Heart left ventricle (tissue), 16 donors: ENCODE measurements at regions not wholly inside any gene's neighbourhood (a gene's known extent, or its start where the extent isn't known, plus 50 kb on each side); places are given as distances from the start of the nearest gene placed in this dataset.

ENCODE experiments used
- ATAC-seq, 4 donors: fragments of 200-7000 bp; cut with Tn5 transposase; one replicate each; pipeline ENCODE4 v1.9.1; 2020 to 2022; ENCODE audit warnings: moderate library complexity in 4 of 4, mild to moderate bottlenecking in 3 of 4, moderate number of reproducible peaks in 1 of 4
- DNase-seq, 5 donors: peaks; one replicate each; pipeline ENCODE4 v3.0.0-alpha.2; 2020
- H3K27ac ChIP-seq, 12 donors: fragments of 200-600 bp; sonication (generic) in 4 of 12; one replicate each; pipeline versions ENCODE4 v1.5.0 to v1.8.0; 2016 to 2022; ENCODE audit warnings: mild to moderate bottlenecking in 2 of 12
- H3K27me3 ChIP-seq, 9 donors: fragments of 200-600 bp; sonication (generic) in 2 of 9; one replicate each; pipeline versions ENCODE4 v1.5.1 to v1.8.0; 2016 to 2022; ENCODE audit warnings: mild to moderate bottlenecking in 3 of 9
- H3K36me3 ChIP-seq, 9 donors: fragments of 200-600 bp; sonication (generic) in 2 of 9; one replicate each; pipeline versions ENCODE4 v1.5.0 to v1.8.0; 2018 to 2022; ENCODE audit warnings: mild to moderate bottlenecking in 2 of 9
- H3K4me1 ChIP-seq, 12 donors: fragments of 200-600 bp; sonication (generic) in 4 of 12; one replicate each; pipeline versions ENCODE4 v1.5.0 to v1.8.0; 2016 to 2022; ENCODE audit warnings: mild to moderate bottlenecking in 3 of 12
- H3K4me3 ChIP-seq, 12 donors: fragments of 200-600 bp; sonication (generic) in 4 of 12; one replicate each; pipeline versions ENCODE4 v1.5.0 to v1.8.0; 2017 to 2022; ENCODE audit warnings: mild to moderate bottlenecking in 9 of 12, moderate library complexity in 4 of 12
- H3K9me3 ChIP-seq, 12 donors: fragments of 200-600 bp; sonication (generic) in 4 of 12; one replicate each; pipeline versions ENCODE4 v1.5.0 to v1.8.0; 2016 to 2022; ENCODE audit warnings: mild to moderate bottlenecking in 1 of 12
- POLR2A ChIP-seq, 2 donors: fragments of 450-650 bp; IDR thresholded peaks; one replicate each; pipeline ENCODE4 v1.6.1; 2017; ENCODE audit warnings: antibody characterized with exemption in 2 of 2, mild to moderate bottlenecking in 2 of 2, moderate library complexity in 2 of 2
- WGBS, 4 donors: extraction: QIAGEN DNeasy Blood & Tissue Kit in 2 of 4; methylation state at CpG; one replicate each; pipeline versions ENCODE4 v1.1.5 to v1.1.7; 2013 to 2018; 5-methylcytosine and 5-hydroxymethylcytosine counted together
- intact Hi-C, 10 donors: fragments of 100-400 bp; cut with DNase I; formaldehyde crosslinking; loops; one replicate each; pipeline versions ENCODE4 v1.11.1 to v1.14.2; 2022
- TF ChIP-seq, protein P1 (sequence below), 12 donors: fragments of 200-600 bp; sonication (generic) in 4 of 12; IDR thresholded peaks; one replicate each; pipeline versions ENCODE4 v1.5.0 to v1.8.0; 2018 to 2022; ENCODE audit warnings: antibody characterized with exemption in 12 of 12, mild to moderate bottlenecking in 5 of 12
- donor health status: ischemic (EF 13 %, LVEDD 7.1; RV severe dilation, severe dysfunction).
- donor health status: healthy with polysubstance abuse.
- donor health status: DM: no; HTN: yes; CAD: no.
- donor health status: DM: no; HTN: no; CAD: no.
- donor health status: ischemic (EF 25% LVEDD 6.9; RV normal size, moderate dysfunction).
- donor health status: ischemic (EF 25% LVEDD 5.7; RV mildly dilated, moderate dysfunction).
- donor health status: healthy.
- donor health status: DM: yes; HTN: yes; CAD: no.
- donor health status: ischemic (EF 35%, LVEDD 5.7; RV mildly dilated, moderate dysfunction).
- donor health status: nonischemic (EF 11% LVEDD 7.7; RV severe dilation, severe dysfunction).
- donor health status: DM: yes; HTN: yes; CAD: no.
- donor health status: PGD.
- donor health status: ischemic (EF 29% LVEDD 5.4; RV normal size, mild dysfunction).
- donor health status: nonischemic (EF 23%, LVEDD 6.1; RV moderate dilation, normal function).

DNA sequence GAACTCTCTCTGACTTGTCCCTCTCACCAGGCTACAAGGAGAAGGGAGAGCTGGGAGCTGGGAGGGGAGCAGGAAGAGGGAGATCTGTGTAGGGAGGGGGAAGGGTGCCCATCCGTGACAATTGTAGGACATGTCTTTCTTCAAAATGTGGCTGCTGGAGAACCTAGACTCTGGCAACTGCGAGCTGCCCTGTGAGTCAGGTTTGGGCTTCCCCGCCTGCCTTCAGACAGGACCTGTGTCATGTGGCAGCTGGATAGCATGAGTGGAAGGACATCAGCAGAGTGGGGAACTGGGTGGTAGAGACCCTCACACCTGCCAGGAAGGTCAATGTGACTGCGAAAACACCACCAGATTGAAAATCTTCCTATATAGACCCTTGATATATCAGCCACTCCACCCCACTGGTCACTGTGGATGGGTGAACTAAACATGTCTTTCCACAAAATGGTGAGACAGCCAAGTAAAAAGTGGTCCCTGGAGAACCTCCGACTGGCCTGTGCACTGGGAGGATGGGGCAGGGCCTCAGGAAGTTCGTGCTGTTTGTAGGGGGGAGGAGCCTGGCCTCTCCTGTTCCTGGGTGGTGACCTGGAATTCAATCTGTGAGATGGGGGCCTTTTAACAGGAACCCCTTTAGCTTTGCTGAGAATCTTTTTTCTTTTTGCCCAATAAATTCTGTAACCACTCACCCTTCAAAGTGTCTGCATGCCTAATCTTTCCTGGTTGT, 62.2 kb upstream of the CAPRIN2 start:
- no peaks in the 10 kb centered on the region for H3K9me3 ChIP-seq
- ATAC-seq (no peak), DNase-seq (no peak)
- TF ChIP-seq POLR2A (IDR thresholded peaks at IDR 0.05), result no peak
- TF ChIP-seq, protein P1, sequence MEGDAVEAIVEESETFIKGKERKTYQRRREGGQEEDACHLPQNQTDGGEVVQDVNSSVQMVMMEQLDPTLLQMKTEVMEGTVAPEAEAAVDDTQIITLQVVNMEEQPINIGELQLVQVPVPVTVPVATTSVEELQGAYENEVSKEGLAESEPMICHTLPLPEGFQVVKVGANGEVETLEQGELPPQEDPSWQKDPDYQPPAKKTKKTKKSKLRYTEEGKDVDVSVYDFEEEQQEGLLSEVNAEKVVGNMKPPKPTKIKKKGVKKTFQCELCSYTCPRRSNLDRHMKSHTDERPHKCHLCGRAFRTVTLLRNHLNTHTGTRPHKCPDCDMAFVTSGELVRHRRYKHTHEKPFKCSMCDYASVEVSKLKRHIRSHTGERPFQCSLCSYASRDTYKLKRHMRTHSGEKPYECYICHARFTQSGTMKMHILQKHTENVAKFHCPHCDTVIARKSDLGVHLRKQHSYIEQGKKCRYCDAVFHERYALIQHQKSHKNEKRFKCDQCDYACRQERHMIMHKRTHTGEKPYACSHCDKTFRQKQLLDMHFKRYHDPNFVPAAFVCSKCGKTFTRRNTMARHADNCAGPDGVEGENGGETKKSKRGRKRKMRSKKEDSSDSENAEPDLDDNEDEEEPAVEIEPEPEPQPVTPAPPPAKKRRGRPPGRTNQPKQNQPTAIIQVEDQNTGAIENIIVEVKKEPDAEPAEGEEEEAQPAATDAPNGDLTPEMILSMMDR (IDR thresholded peaks at IDR 0.05), result no peak
- H3K36me3 ChIP-seq, result no peaks in the 10 kb centered on the region
- WGBS, 4 donors, result 68 to 81% (median 73%) methylated on average over 6 of the region's 6 CpGs
- intact Hi-C loops, result loop anchor here in 1 of 10 donors (10.0 kb wide), 1 partner anchor 122 kb away; the partner anchor contains the start of gene IPO8
- no peak overlapping the region for H3K4me3 ChIP-seq
- peaks cover 0 to 7% (median 0%) of the 10 kb centered on the region in 9 donors for H3K27me3 ChIP-seq
- H3K4me1 ChIP-seq, result peaks cover 0 to 5% (median 0%) of the 10 kb centered on the region in 12 donors
- no peak overlapping the region for H3K27ac ChIP-seq

DNA sequence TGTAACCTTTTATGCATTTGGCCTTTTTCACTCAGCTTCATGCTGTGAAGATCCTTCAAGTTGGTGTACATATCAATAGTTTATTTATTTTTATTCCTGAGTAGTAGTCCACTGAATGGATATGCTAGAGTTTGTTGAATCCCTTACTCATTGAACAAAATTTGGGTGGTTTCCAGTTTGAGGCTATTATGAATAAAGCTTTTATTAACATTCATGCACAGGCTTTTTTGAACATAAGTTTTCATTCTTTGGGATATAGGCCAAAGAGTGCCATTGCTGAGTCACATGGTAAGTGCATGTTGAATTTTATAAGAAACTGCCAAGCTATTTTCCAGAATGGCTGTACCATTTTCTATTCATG, 59.5 kb upstream of the CAPRIN2 start:
- intact Hi-C loops, result loop anchor here in 1 of 10 donors (10.0 kb wide), 1 partner anchor 119 kb away; the partner anchor contains the start of gene IPO8
- no peak for TF ChIP-seq POLR2A (IDR thresholded peaks at IDR 0.05)
- TF ChIP-seq, protein P1 (IDR thresholded peaks at IDR 0.05), result no peak
- ATAC-seq, result no peak

DNA sequence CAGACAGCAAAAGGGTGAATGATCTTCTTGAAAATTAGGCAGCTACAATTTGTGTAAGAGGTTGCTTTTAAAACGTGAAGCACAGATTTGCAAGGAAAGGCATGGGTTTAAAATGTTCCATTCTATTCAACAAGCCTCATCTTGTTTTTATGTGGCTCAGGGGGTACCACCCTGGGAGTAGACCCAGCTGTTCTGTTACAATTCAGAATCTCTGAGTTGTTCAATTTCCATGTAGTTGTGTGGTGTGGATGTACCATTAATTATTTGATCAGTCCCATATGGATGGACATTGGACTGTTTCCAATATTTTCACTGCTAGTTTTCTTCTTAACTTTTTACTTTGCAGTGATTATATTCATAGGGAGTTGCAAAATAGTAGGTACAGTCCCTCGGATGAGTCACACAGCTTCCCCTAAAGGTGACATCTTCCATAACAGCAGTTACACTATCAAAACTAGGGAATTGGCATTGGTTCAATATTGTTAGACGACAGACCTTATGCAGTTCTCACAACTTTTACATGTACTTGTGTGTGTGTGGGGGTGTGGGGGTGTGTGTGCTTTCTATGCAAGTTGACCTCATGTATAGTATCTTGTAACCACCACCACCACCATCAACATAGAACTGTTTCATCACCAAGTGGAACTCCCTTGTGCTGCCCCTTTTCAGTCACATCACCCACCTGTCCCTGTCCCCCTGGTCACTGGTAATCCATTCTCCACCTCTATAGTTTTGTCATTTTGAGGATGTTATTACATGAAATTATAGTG, 59.0 kb upstream of the CAPRIN2 start:
- intact Hi-C loops, result loop anchor here in 1 of 10 donors (10.0 kb wide), 1 partner anchor 119 kb away; the partner anchor contains the start of gene IPO8

More for the DNA sequence above, 59.5 kb upstream of the CAPRIN2 start:
- H3K27me3 ChIP-seq, result no peaks in the 10 kb centered on the region
- no peak overlapping the region for H3K4me3 ChIP-seq
- DNase-seq, result no peak
- no peaks in the 10 kb centered on the region for H3K36me3 ChIP-seq
- H3K9me3 ChIP-seq, result no peaks in the 10 kb centered on the region
- no peaks in the 10 kb centered on the region for H3K4me1 ChIP-seq
- no peak overlapping the region for H3K27ac ChIP-seq

More for the DNA sequence above, 59.0 kb upstream of the CAPRIN2 start:
- Histone ChIP-seq H3K4me1 (no peaks in the 10 kb centered on the region), H3K27ac (no peak overlapping the region), H3K27me3 (no peaks in the 10 kb centered on the region), H3K36me3 (no peaks in the 10 kb centered on the region), H3K4me3 (no peak overlapping the region), H3K9me3 (peaks cover 0 to 4% (median 0%) of the 10 kb centered on the region in 12 donors)
- WGBS, 4 donors, result 34 to 54% (median 44%) methylated on average over 3 of the region's 3 CpGs
- ATAC-seq (no peak), DNase-seq (no peak)
- no peak for TF ChIP-seq POLR2A (IDR thresholded peaks at IDR 0.05)
- TF ChIP-seq, protein P1 (IDR thresholded peaks at IDR 0.05), result no peak
